H1 (cell line): ENCODE measurements at regions not wholly inside any gene's neighbourhood (a gene's known extent, or its start where the extent isn't known, plus 50 kb on each side); places are given as distances from the start of the nearest gene placed in this dataset. TPM values are rescaled to one million over a fixed set of nuclear protein-coding genes. Genes with fewer than 3 reads are reported as not detected.

Experiments
- microRNA counts: library from miRNA; unstranded; fragments of <30 nt; microRNA quantifications from one replicate; lab custom pipeline; 2015
- microRNA-seq, 2 experiments: library from miRNA; unstranded; fragments of <30 nt; microRNA quantifications; one replicate each; pipeline versions ENCODE4 to v1.2.0, GENCODE V29; 2016 to 2020; ENCODE audit warnings: borderline microRNAs expressed in 2 of 2, borderline number of aligned reads in 2 of 2, borderline replicate concordance in 1 of 2
- small RNA-seq: library from polyadenylated mRNA; stranded (forward); fragments of <200 nt; extraction: miRNeasy Mini kit (QIAGEN cat#:217004); gene quantifications from one replicate; pipeline ENCODE3, GENCODE V24; 2013; ENCODE audit not compliant: insufficient read depth

MicroRNAs in the stretch of these regions (microRNA counts, 767-probe panel; counts per million panel counts)
- microRNA hsa-miR-650 (lab: Ali Mortazavi, UCI) = 879 counts per million, percentile 95 among the panel's probes with 10 or more counts

Small RNA genes in the stretch of these regions (microRNA-seq; reads per million reads assigned to microRNA genes)
- gene MIR650 = 0 reads per million in 2 experiments

Small RNA genes in the stretch of these regions (small RNA-seq; reads per million reads assigned to genes)
- gene AC244157.1 = not detected
- not detected for gene AC245028.1
- not detected for gene AC245028.2
- not detected for gene AC245028.3
- gene IGLV3-13 = not detected
- gene IGLV3-15 = not detected
- not detected for gene IGLV3-17
- not detected for gene IGLVI-20
- not detected for gene IGLVVI-22-1
